Suprapubic skin (tissue), 4 donors: ENCODE measurements at regions not wholly inside any gene's neighbourhood (a gene's known extent, or its start where the extent isn't known, plus 50 kb on each side); places are given as distances from the start of the nearest gene placed in this dataset.
A peak's percentile ranks its signal among the peaks of the same experiment; 100 is the strongest.

Source experiments
- DNase-seq, 2 donors: peaks; one replicate each; pipeline ENCODE4 v3.0.0-alpha.2; 2019; ENCODE audit warnings: low spot score in 2 of 2
- H3K27ac ChIP-seq: fragments of 200-600 bp; sonication (generic); one replicate; pipeline ENCODE4 v1.5.1; 2019
- H3K27me3 ChIP-seq: fragments of 200-600 bp; sonication (generic); one replicate; pipeline ENCODE4 v1.5.1; 2019
- H3K36me3 ChIP-seq: fragments of 200-600 bp; sonication (generic); one replicate; pipeline ENCODE4 v1.5.1; 2019
- H3K4me1 ChIP-seq: fragments of 200-600 bp; sonication (generic); one replicate; pipeline ENCODE4 v1.5.1; 2019
- H3K4me3 ChIP-seq: fragments of 200-600 bp; sonication (generic); one replicate; pipeline ENCODE4 v1.5.1; 2019; ENCODE audit warnings: mild to moderate bottlenecking
- H3K9me3 ChIP-seq: fragments of 200-600 bp; sonication (generic); one replicate; pipeline ENCODE4 v1.5.1; 2019
- CTCF ChIP-seq, 2 donors: fragments of 200-600 bp in 1 of 2; fragments of 450-650 bp in 1 of 2; sonication (generic) in 1 of 2; IDR thresholded peaks; one replicate each; pipeline ENCODE4 v1.5.1; 2016 to 2019; ENCODE audit warnings: antibody characterized with exemption in 2 of 2, mild to moderate bottlenecking in 1 of 2, moderate library complexity in 1 of 2
- EP300 ChIP-seq: sonication (generic); formaldehyde crosslinking; IDR thresholded peaks from one replicate; pipeline ENCODE4 v1.6.1; 2017; ENCODE audit warnings: antibody characterized with exemption
- POLR2A ChIP-seq, 2 donors: fragments of 450-650 bp; IDR thresholded peaks; one replicate each; pipeline ENCODE4 v1.6.1; 2017; ENCODE audit warnings: antibody characterized with exemption in 2 of 2, mild to moderate bottlenecking in 2 of 2, moderate library complexity in 2 of 2
- POLR2AphosphoS5 ChIP-seq, 3 donors: sonication (generic); formaldehyde crosslinking; IDR thresholded peaks; one replicate each; pipeline ENCODE4 v1.6.1; 2017; ENCODE audit warnings: antibody characterized with exemption in 3 of 3
- WGBS: methylation state at CpG from one replicate; pipeline ENCODE4 v1.1.5; 2018; 5-methylcytosine and 5-hydroxymethylcytosine counted together

DNA sequence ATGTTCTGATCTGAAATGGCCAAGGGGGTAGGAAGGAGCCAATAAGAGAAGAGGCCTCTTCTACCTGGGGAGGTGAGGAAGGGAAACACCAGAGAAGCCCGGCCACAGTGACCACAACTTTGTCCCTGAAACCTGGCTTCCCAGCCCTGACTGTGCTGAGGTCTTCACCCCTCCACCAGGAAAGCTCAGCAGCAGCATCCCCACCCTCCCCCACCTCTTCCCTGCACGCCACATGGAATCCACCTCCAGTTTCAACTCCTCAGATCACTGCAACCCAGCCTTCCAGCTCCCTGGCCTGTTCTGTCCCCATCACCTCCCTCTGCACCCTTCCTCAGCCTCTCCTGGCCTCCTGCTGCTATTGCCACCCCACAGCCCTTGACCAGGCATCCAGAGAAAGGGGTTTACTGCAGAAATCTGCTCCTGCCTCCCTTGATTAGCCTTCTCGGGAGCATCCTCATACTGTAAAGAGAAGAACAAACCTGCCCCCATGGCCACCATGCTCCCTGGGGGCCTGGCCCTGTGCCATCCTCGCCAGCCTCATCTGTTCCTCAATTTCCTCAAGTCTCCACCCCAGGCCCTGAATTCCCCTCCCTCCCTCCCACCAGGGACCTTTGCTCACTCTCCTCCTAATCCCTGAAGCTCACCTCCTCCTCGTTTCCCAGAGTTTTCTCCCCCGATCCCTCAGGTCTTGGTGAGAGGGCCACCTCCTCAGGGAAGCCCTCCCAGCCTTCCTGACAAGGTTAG is 450.9 kb downstream of the MATN1 start:
- Histone ChIP-seq H3K27me3 (no peaks in the 10 kb centered on the region), H3K36me3 (no peaks in the 10 kb centered on the region), H3K9me3 (no peaks in the 10 kb centered on the region), H3K4me3 (no peak overlapping the region), H3K4me1 (peaks cover 3% of the 10 kb centered on the region), H3K27ac (no peak overlapping the region)
- TF ChIP-seq POLR2AphosphoS5 (IDR thresholded peaks at IDR 0.05) (no peak), CTCF (IDR thresholded peaks at IDR 0.05) (no peak), POLR2A (IDR thresholded peaks at IDR 0.05) (no peak), EP300 (no peak)
- DNase-seq, result peak in 1 of 2 donors; percentile 57
- 53% methylated on average over 6 of the region's 6 CpGs for WGBS

GRCh38 chr1:30271401-30272276 is 451.7 kb downstream of the MATN1 start:
- H3K9me3 ChIP-seq, result no peaks in the 10 kb centered on the region
- no peak overlapping the region for H3K27ac ChIP-seq
- H3K27me3 ChIP-seq, result no peaks in the 10 kb centered on the region
- WGBS, result 72% methylated on average over 10 of the region's 10 CpGs
- no peaks in the 10 kb centered on the region for H3K36me3 ChIP-seq
- peak in 1 of 2 donors; percentile 65 for DNase-seq
- H3K4me1 ChIP-seq, result peaks cover 3% of the 10 kb centered on the region
- H3K4me3 ChIP-seq, result no peak overlapping the region
- no peak for TF ChIP-seq POLR2AphosphoS5 (IDR thresholded peaks at IDR 0.05)
- no peak for TF ChIP-seq CTCF (IDR thresholded peaks at IDR 0.05)
- no peak for TF ChIP-seq EP300
- no peak for TF ChIP-seq POLR2A (IDR thresholded peaks at IDR 0.05)

GRCh38 chr1:30270461-30270860 is 452.9 kb downstream of the MATN1 start:
- Histone ChIP-seq H3K9me3 (no peaks in the 10 kb centered on the region), H3K4me1 (peaks cover 3% of the 10 kb centered on the region), H3K4me3 (no peak overlapping the region), H3K36me3 (no peaks in the 10 kb centered on the region), H3K27me3 (no peaks in the 10 kb centered on the region), H3K27ac (no peak overlapping the region)
- no peak for DNase-seq
- no peak for TF ChIP-seq POLR2AphosphoS5 (IDR thresholded peaks at IDR 0.05)
- 88% methylated on average over 1 of the region's 1 CpG for WGBS

- TF ChIP-seq EP300 (no peak), POLR2AphosphoS5 (IDR thresholded peaks at IDR 0.05) (no peak)
- no peak overlapping the region for H3K4me3 ChIP-seq
- H3K36me3 ChIP-seq, result no peaks in the 10 kb centered on the region
- H3K27ac ChIP-seq, result no peak overlapping the region
- 68% methylated on average over 4 of the region's 4 CpGs for WGBS
- no peaks in the 10 kb centered on the region for H3K27me3 ChIP-seq
- no peaks in the 10 kb centered on the region for H3K9me3 ChIP-seq
- peaks cover 3% of the 10 kb centered on the region for H3K4me1 ChIP-seq
- peak in 1 of 2 donors; percentile 66 for DNase-seq
Observed at GRCh38 chr1:30268923-30269666, 454.3 kb downstream of the MATN1 start.

DNA sequence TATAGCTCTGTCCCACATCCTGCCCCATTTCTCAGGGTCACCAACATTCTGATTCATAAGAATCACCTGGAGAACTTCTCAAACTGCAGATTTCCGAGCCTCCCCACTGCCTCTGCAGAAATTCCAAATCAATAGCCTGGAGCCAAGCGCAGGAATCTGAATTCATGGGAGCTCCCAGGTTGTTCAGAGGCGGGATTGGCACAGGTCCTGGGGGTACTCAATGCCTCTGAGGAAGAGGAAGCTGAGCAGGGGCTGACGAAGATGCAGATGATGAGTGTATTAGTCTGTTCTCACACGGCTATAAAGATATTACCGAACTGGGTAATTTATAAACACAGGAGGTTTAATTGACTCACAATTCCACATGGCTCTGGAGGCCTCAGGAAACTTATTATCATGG is 455.5 kb downstream of the MATN1 start:
- no peaks in the 10 kb centered on the region for H3K4me1 ChIP-seq
- peak in 1 of 2 donors; percentile 67 for DNase-seq
- H3K4me3 ChIP-seq, result no peak overlapping the region
- H3K27me3 ChIP-seq, result no peaks in the 10 kb centered on the region
- no peaks in the 10 kb centered on the region for H3K9me3 ChIP-seq
- H3K27ac ChIP-seq, result no peak overlapping the region
- H3K36me3 ChIP-seq, result no peaks in the 10 kb centered on the region
- no peak for TF ChIP-seq EP300
- no peak for TF ChIP-seq POLR2AphosphoS5 (IDR thresholded peaks at IDR 0.05)
- no peak for TF ChIP-seq POLR2A (IDR thresholded peaks at IDR 0.05)
- no peak for TF ChIP-seq CTCF (IDR thresholded peaks at IDR 0.05)
- WGBS, result 72% methylated on average over 6 of the region's 6 CpGs
